IMR-90 (cell line): ENCODE measurements at regions not wholly inside any gene's neighbourhood (a gene's known extent, or its start where the extent isn't known, plus 50 kb on each side); places are given as distances from the start of the nearest gene placed in this dataset.

Source experiments
- ATAC-seq: fragments of 200-7000 bp; cut with Tn5 transposase; 2 replicates; pipeline ENCODE4 v1.9.1; 2020; ENCODE audit warnings: low read depth, mild to moderate bottlenecking, moderate library complexity
- BruUV-seq: library from RNA; stranded (reverse); fragments of 400-500 nt; replicated peaks from 2 replicates; lab custom pipeline; 2021; lab: Mats Ljungman, UMichigan
- CTCF ChIA-PET: fragments of 300-600 bp; formaldehyde crosslinking; extraction: SDS; loops from one replicate; lab custom pipeline; 2021; ENCODE audit warnings: antibody characterized with exemption; lab: Yijun Ruan, JAX
- POLR2A ChIA-PET: fragments of 300-600 bp; sonication (Branson Sonifier 250); formaldehyde crosslinking; loops from one replicate; lab custom pipeline; 2022; ENCODE audit warnings: antibody characterized with exemption; ENCODE audit not compliant: unreplicated experiment; lab: Charles Lee
- DNase-seq: peaks from one replicate; pipeline ENCODE4 v3.0.0; 2013
- H2AFZ ChIP-seq: replicated peaks from 2 replicates; pipeline ENCODE3; 2013; ENCODE audit warnings: low read length, mild to moderate bottlenecking; ENCODE audit not compliant: poor library complexity
- H2AK5ac ChIP-seq: 2 replicates; pipeline ENCODE4 v1.6.1; 2013; ENCODE audit warnings: low read depth, low read length, inconsistent platforms
- H2AK9ac ChIP-seq: replicated peaks from 2 replicates; pipeline ENCODE3; 2013; ENCODE audit warnings: mild to moderate bottlenecking, low read depth, low read length, moderate library complexity; ENCODE audit not compliant: poor library complexity
- H2BK120ac ChIP-seq: 2 replicates; pipeline ENCODE4 v1.6.1; 2013; ENCODE audit warnings: low read depth, low read length, inconsistent platforms
- H2BK15ac ChIP-seq: 3 replicates; pipeline ENCODE4 v1.6.1; 2013; ENCODE audit warnings: low read depth, low read length, inconsistent platforms
- H2BK20ac ChIP-seq: 2 replicates; pipeline ENCODE4 v1.6.1; 2013; ENCODE audit warnings: low read depth, mild to moderate bottlenecking, inconsistent platforms, low read length, moderate library complexity
- H2BK5ac ChIP-seq: 2 replicates; pipeline ENCODE4 v1.6.1; 2013; ENCODE audit warnings: mild to moderate bottlenecking, low read depth, low read length, inconsistent platforms; ENCODE audit not compliant: poor library complexity, severe bottlenecking
- H3K14ac ChIP-seq: replicated peaks from 2 replicates; pipeline ENCODE4 v1.6.1; 2013; ENCODE audit warnings: low read depth, low read length, inconsistent platforms
- H3K18ac ChIP-seq: 2 replicates; pipeline ENCODE4 v1.6.1; 2013; ENCODE audit warnings: low read depth, low read length, control low read depth
- H3K23ac ChIP-seq: 2 replicates; pipeline ENCODE4 v1.6.1; 2013; ENCODE audit warnings: low read depth, low read length, inconsistent platforms
- H3K27ac ChIP-seq: 2 replicates; pipeline ENCODE4 v1.5.1; 2013; ENCODE audit warnings: mild to moderate bottlenecking, control low read depth, low read length; ENCODE audit not compliant: insufficient read depth
- H3K27me3 ChIP-seq: 2 replicates; pipeline ENCODE4 v1.6.1; 2013; ENCODE audit warnings: low read length; ENCODE audit not compliant: control insufficient read depth, insufficient read depth
- H3K36me3 ChIP-seq: 2 replicates; pipeline ENCODE4 v1.6.1; 2013; ENCODE audit warnings: low read length, mixed read lengths; ENCODE audit not compliant: control insufficient read depth, insufficient read depth
- H3K4ac ChIP-seq: 2 replicates; pipeline ENCODE4 v1.6.1; 2013; ENCODE audit warnings: low read depth, low read length, inconsistent platforms
- H3K4me1 ChIP-seq: 2 replicates; pipeline ENCODE4 v1.6.1; 2013; ENCODE audit warnings: low read length, mixed read lengths; ENCODE audit not compliant: control insufficient read depth, insufficient read depth
- H3K4me2 ChIP-seq: 2 replicates; pipeline ENCODE4 v1.6.1; 2013; ENCODE audit warnings: low read depth, mild to moderate bottlenecking, control low read depth, low read length, moderate library complexity
- H3K4me3 ChIP-seq: 2 replicates; pipeline ENCODE4 v1.5.1; 2013; ENCODE audit warnings: low read depth, mild to moderate bottlenecking, control low read depth, low read length, moderate library complexity; ENCODE audit not compliant: insufficient read depth
- H3K56ac ChIP-seq: 2 replicates; pipeline ENCODE4 v1.6.1; 2013; ENCODE audit warnings: low read length, inconsistent platforms; ENCODE audit not compliant: insufficient read depth; ENCODE audit errors: extremely low read depth
- H3K79me1 ChIP-seq, 2 experiments: 2 replicates each; pipeline ENCODE4 v1.6.1; 2013; ENCODE audit warnings: low read length in 2 of 2, inconsistent platforms in 1 of 2, low read depth in 1 of 2
- H3K9ac ChIP-seq: 2 replicates; pipeline ENCODE4 v1.6.1; 2013; ENCODE audit warnings: low read depth, low read length, control low read depth
- H3K9me1 ChIP-seq: 2 replicates; pipeline ENCODE4 v1.6.1; 2013; ENCODE audit warnings: low read length, inconsistent platforms; ENCODE audit not compliant: insufficient read depth
- H3K9me3 ChIP-seq: 2 replicates; pipeline ENCODE4 v1.6.1; 2013; ENCODE audit warnings: low read length; ENCODE audit not compliant: control insufficient read depth, insufficient read depth
- H4K20me1 ChIP-seq: 2 replicates; pipeline ENCODE4 v1.6.1; 2013; ENCODE audit warnings: low read length, inconsistent platforms; ENCODE audit not compliant: insufficient read depth
- H4K5ac ChIP-seq: 2 replicates; pipeline ENCODE4 v1.6.1; 2013; ENCODE audit warnings: mild to moderate bottlenecking, low read depth, low read length, control low read depth
- H4K8ac ChIP-seq, 2 experiments: 2 replicates each; pipeline ENCODE4 v1.6.1; 2013; ENCODE audit warnings: low read depth in 2 of 2, low read length in 2 of 2, control low read depth in 1 of 2, inconsistent platforms in 1 of 2
- H4K91ac ChIP-seq: 2 replicates; pipeline ENCODE4 v1.6.1; 2013; ENCODE audit warnings: low read depth, low read length, inconsistent platforms; ENCODE audit not compliant: insufficient read depth
- BHLHE40 ChIP-seq: fragments of 150-350 bp; IDR thresholded peaks from 2 replicates; pipeline ENCODE4 v1.6.1; 2016; ENCODE audit warnings: mild to moderate bottlenecking, low read depth, low read length
- MAFK ChIP-seq: IDR thresholded peaks from 2 replicates; pipeline ENCODE4 v1.6.1; 2012; ENCODE audit warnings: low read depth, low read length, improper control_type of control experiment
- POLR2A ChIP-seq: IDR thresholded peaks from 2 replicates; pipeline ENCODE4 v1.6.1; 2012; ENCODE audit warnings: mild to moderate bottlenecking, low read depth, low read length
- RFX5 ChIP-seq: IDR thresholded peaks from 2 replicates; pipeline ENCODE4 v1.8.0; 2012; ENCODE audit warnings: low read depth, mild to moderate bottlenecking, low read length, moderate library complexity
- SMC3 ChIP-seq: fragments of 150-350 bp; IDR thresholded peaks from 2 replicates; pipeline ENCODE4 v1.6.1; 2016; ENCODE audit warnings: low read depth, mild to moderate bottlenecking, antibody characterized with exemption, low read length, moderate library complexity
- USF2 ChIP-seq: fragments of 150-350 bp; IDR thresholded peaks from 2 replicates; pipeline ENCODE4 v1.6.1; 2017; ENCODE audit warnings: mild to moderate bottlenecking, antibody characterized with exemption, low read length, low read depth
- WGBS, 2 experiments: methylation state at CpG; one replicate each; pipeline versions ENCODE4 v1.1.5 to v1.1.7; 2013; ENCODE audit warnings: missing lambda C conversion rate in 2 of 2; ENCODE audit not compliant: insufficient read length in 1 of 2; ENCODE audit errors: extremely low coverage in 2 of 2; 5-methylcytosine and 5-hydroxymethylcytosine counted together
- dilution Hi-C: fragments of 300-500 bp; cut with HindIII; formaldehyde crosslinking; loops from one replicate; pipeline ENCODE4 v1.14.3; 2018; ENCODE audit warnings: low sequenced_read_pairs; ENCODE audit not compliant: unreplicated experiment
- in situ Hi-C: fragments of 300-500 bp; cut with MboI; formaldehyde crosslinking; loops from 3 replicates; pipeline ENCODE4 v1.14.3; 2019; ENCODE audit warnings: low sequenced_read_pairs, inconsistent platforms, mixed read lengths
- intact Hi-C: fragments of 100-400 bp; cut with micrococcal nuclease; formaldehyde crosslinking; loops from 2 replicates; pipeline ENCODE4 v1.10.0; 2022

- no peak overlapping the region for H4K5ac ChIP-seq
- ChIA-PET CTCF (no interaction called here), POLR2A (no interaction called here)
- no peak overlapping the region for H3K56ac ChIP-seq
- H3K23ac ChIP-seq, result peak overlapping the region; percentile 6; the same call in 1 of the 2 replicates
- peak overlapping the region; percentile 74; the same call in 2 of the 3 replicates for H2BK15ac ChIP-seq
- H4K8ac ChIP-seq, result no peak overlapping the region; a peak in 1 of 4 replicates
- TF ChIP-seq MAFK (no peak), BHLHE40 (no peak), POLR2A (no peak), USF2 (no peak), RFX5 (no peak), SMC3 (no peak)
- no TSS peak for BruUV-seq
- H3K9ac ChIP-seq, result no peak overlapping the region
- no peak overlapping the region for H3K4me2 ChIP-seq
- H4K20me1 ChIP-seq, result no peaks in the 10 kb centered on the region
- H3K27me3 ChIP-seq, result no peaks in the 10 kb centered on the region
- no peak overlapping the region for H2AFZ ChIP-seq
- H3K14ac ChIP-seq, result 0 out of 2 replicates have a peak overlapping the region, but pooled peaks have one; percentile 16
- H3K4me1 ChIP-seq, result peaks cover 26% of the 10 kb centered on the region
- peaks cover 0 to 4% of the 10 kb centered on the region in 2 experiments; a peak in 2 of 4 replicates for H3K79me1 ChIP-seq
- no peak overlapping the region; the same call in 1 of the 2 replicates for H3K18ac ChIP-seq
- H2BK5ac ChIP-seq, result peak overlapping the region; percentile 3
- WGBS, 2 experiments, result no CpG with 5 or more reads among the region's 10 CpGs
- ATAC-seq (no peak), DNase-seq (no peak)
- H3K36me3 ChIP-seq, result no peaks in the 10 kb centered on the region
- peak overlapping the region; percentile 12; the same call in 1 of the 2 replicates for H3K4ac ChIP-seq
- intact Hi-C loops, result loop anchor here (2.0 kb wide), 1 partner anchor 20 kb away; no protein-coding TSS in a partner anchor
- peak overlapping the region; percentile 35; the same call in 1 of the 2 replicates for H2BK120ac ChIP-seq
- no peak overlapping the region for H3K27ac ChIP-seq
- H2AK5ac ChIP-seq, result peak overlapping the region; percentile 66
- peak overlapping the region; percentile 22 for H2AK9ac ChIP-seq
- no peak overlapping the region for H3K4me3 ChIP-seq
- dilution Hi-C loops, result no loop called here
- in situ Hi-C loops, result no loop called here
- no peak overlapping the region for H4K91ac ChIP-seq
- H3K9me3 ChIP-seq, result no peaks in the 10 kb centered on the region; the same call in 1 of the 2 replicates
- H3K9me1 ChIP-seq, result peaks cover 18% of the 10 kb centered on the region; the same call in 1 of the 2 replicates
- H2BK20ac ChIP-seq, result 0 out of 2 replicates have a peak overlapping the region, but pooled peaks have one; percentile 20
Observed at GRCh38 chr9:91098203-91098850, 263.4 kb downstream of the AUH start.
